Endothelial cell of umbilical vein (primary cell): ENCODE measurements at regions not wholly inside any gene's neighbourhood (a gene's known extent, or its start where the extent isn't known, plus 50 kb on each side); places are given as distances from the start of the nearest gene placed in this dataset.

Experiments used
- CTCF ChIP-seq, 2 donors: IDR thresholded peaks; 1 replicate in 1 of 2; 2 replicates in 1 of 2; pipeline ENCODE4 v1.5.1; 2011; ENCODE audit warnings: low read length in 2 of 2, mild to moderate bottlenecking in 2 of 2, moderate library complexity in 2 of 2, control low read depth in 1 of 2, inconsistent platforms in 1 of 2, low read depth in 1 of 2; ENCODE audit not compliant: insufficient read depth in 1 of 2; ENCODE audit errors: extremely low read depth in 1 of 2
- GATA2 ChIP-seq: IDR thresholded peaks from 2 replicates; pipeline ENCODE4 v1.7.0; 2011; ENCODE audit warnings: low read depth, mild to moderate bottlenecking, moderate library complexity, mixed read lengths, low read length; ENCODE audit not compliant: insufficient read length, insufficient read depth

DNA sequence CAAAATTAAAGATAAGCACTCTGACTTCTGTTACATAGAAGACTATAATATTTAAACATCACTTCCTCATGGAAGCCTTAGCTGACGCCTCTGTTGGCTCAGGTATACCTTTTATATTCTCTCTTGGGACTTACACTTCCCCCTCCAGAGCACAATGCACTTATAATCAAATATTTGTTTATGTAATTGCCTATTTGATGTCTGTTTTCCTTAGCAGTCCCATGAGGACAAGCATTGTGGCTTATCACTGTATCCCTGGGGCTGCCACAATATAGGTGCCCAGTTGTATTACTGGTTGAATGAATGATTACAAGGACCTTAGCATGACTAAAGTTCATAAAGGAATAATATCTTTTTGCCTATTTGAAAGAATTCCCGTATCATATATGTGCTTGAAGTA is 186.7 kb upstream of the VGLL2 start:
- no peak for TF ChIP-seq CTCF (IDR thresholded peaks at IDR 0.05; ENCODE audit: extremely low read depth in 1 of 2, insufficient read depth in 1 of 2, low read depth in 1 of 2, low read length in 2 of 2)
- TF ChIP-seq GATA2 = no peak
